ENCODE measurements at regions not wholly inside any gene's neighbourhood (a gene's known extent, or its start where the extent isn't known, plus 50 kb on each side); places are given as distances from the start of the nearest gene placed in this dataset.
"Not testable (repeated sequence)": the region's sequence is repeated elsewhere in the genome, so short reads cannot be mapped to it uniquely, and the experiment has no call there.

DNA sequence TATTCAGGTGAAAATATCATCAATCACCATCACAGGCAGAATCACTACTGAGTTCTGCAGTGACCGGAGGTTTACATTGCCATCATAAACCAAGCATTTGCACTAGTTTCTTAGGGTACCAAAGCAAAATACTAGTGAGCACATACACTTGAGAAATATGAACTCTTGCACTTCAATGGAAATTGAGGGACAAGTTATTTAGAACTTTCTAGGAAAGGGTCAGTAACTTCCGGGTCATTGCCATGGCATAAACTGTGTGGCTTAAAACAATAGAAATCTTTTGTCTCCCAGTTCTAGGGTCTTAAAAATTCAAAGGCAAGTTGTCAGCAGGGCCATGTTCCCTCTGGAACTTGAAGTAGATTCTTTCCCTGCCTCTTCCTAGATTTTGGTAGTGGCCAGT lies 197.5 kb downstream of the ZC3H11B start:
- Histone ChIP-seq H3K4me1 (ENCODE audit: control insufficient read depth in 1 of 2, insufficient read depth in 1 of 2, low read depth in 1 of 2, low read length in 1 of 2) (no peaks in the 10 kb centered on the region), H3K27me3 (no peaks in the 10 kb centered on the region), H3K9me3 (no peaks in the 10 kb centered on the region), H3K36me3 (no peaks in the 10 kb centered on the region), H3K4me3 (ENCODE audit: low read depth in 1 of 2, low read length in 1 of 2) (no peak overlapping the region), H3K27ac (no peak overlapping the region)
- no peak for TF ChIP-seq CTCF (IDR thresholded peaks at IDR 0.05)

DNA sequence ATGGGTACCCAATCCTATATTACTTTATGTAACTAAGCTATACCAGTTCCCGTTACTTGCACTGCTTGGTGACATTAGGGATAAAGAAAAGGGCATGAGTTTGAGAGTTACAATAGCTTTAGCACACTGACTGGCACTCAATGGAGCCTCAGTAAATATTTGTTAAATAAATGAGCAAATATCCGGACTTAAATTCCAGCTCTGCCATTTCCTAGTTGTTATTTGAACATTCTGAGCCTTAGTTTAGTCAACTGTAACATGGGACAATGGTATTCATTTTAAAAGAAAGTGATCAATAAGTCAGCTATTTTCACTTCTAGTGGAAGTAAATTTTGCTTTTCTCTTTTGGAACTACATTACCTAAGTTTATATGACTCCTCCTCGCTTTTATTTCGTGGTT lies 198.7 kb downstream of the ZC3H11B start:
- TF ChIP-seq CTCF (IDR thresholded peaks at IDR 0.05) = no peak
- Histone ChIP-seq H3K36me3 (no peaks in the 10 kb centered on the region), H3K27ac (no peak overlapping the region), H3K4me1 (ENCODE audit: control insufficient read depth in 1 of 2, insufficient read depth in 1 of 2, low read depth in 1 of 2, low read length in 1 of 2) (no peaks in the 10 kb centered on the region), H3K4me3 (ENCODE audit: low read depth in 1 of 2, low read length in 1 of 2) (no peak overlapping the region), H3K9me3 (no peaks in the 10 kb centered on the region), H3K27me3 (no peaks in the 10 kb centered on the region)

DNA sequence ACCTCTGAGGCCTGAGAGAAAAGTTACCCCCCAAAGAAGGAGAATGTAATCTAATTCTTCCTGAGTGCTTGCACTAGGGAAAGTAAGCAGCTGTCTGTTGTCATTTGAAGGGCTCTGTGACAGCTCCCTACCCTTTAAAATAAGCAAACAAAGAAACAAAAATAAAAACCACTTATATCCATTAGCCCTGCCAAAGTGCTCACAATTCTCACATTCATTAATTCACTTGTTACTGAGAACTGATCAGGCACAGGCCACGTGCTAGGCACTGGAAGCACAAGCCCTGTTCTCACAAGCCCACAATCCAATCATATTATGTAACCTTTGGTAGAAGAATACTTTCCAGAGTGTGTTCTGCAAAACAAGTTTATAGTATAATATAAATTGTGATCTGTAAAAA lies 199.4 kb downstream of the ZC3H11B start:
- Histone ChIP-seq H3K36me3 (no peaks in the 10 kb centered on the region), H3K27ac (no peak overlapping the region), H3K4me1 (ENCODE audit: control insufficient read depth in 1 of 2, insufficient read depth in 1 of 2, low read depth in 1 of 2, low read length in 1 of 2) (no peaks in the 10 kb centered on the region), H3K4me3 (ENCODE audit: low read depth in 1 of 2, low read length in 1 of 2) (no peak overlapping the region), H3K9me3 (no peaks in the 10 kb centered on the region), H3K27me3 (no peaks in the 10 kb centered on the region)
- TF ChIP-seq CTCF (IDR thresholded peaks at IDR 0.05) = no peak

- Histone ChIP-seq H3K4me3 (ENCODE audit: low read depth in 1 of 2, low read length in 1 of 2) (no peak overlapping the region), H3K27ac (no peak overlapping the region), H3K4me1 (ENCODE audit: control insufficient read depth in 1 of 2, insufficient read depth in 1 of 2, low read depth in 1 of 2, low read length in 1 of 2) (no peaks in the 10 kb centered on the region), H3K9me3 (no peaks in the 10 kb centered on the region), H3K36me3 (no peaks in the 10 kb centered on the region), H3K27me3 (no peaks in the 10 kb centered on the region)
- TF ChIP-seq CTCF (IDR thresholded peaks at IDR 0.05) = no peak
These were observed 200.1 kb downstream of the ZC3H11B start for GRCh38 chr1:219412772-219413171.

GRCh38 chr1:219410721-219411120 lies 202.2 kb downstream of the ZC3H11B start:
- not testable (repeated sequence) for H3K4me1 ChIP-seq (ENCODE audit: control insufficient read depth in 1 of 2, insufficient read depth in 1 of 2, low read depth in 1 of 2, low read length in 1 of 2); H3K27ac ChIP-seq; H3K27me3 ChIP-seq; H3K36me3 ChIP-seq; H3K4me3 ChIP-seq (ENCODE audit: low read depth in 1 of 2, low read length in 1 of 2); H3K9me3 ChIP-seq

DNA sequence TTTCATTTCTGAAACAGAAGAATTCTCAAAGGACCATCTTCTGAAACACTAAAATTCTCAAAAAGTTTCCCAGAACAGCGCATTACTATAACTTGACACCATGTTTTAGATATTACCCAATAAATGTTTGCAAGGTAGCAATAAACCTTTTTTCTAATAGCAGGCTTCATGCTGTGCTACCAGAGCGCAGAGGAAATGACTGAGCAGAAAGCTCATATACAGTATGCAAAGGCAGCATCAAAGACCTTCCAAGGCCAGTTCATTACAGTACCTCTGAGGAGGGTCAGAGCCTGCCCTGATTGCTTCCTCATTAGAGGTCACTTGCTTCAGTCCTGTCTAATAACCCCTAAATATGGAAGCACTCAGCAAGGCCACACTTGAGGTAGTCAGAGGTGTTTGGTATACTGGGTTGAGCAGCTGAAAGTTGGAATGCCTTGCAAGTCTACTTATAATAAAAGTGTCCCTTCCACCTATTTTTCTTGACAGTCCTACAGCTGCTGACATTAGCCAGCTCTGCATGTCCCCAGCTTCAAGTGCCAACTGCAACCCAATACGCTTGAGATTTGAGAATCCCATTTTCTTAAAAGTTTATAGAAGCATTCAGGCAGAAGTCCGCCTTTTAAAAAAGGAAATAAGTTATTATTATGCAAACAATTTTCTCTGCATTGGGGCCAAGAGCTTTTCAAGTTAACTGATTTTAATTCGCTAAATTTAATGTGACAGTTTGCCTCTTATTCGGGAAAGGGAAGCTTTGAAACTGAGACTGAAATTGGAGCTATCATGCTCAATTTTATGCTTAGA lies 207.2 kb downstream of the ZC3H11B start:
- Histone ChIP-seq H3K27me3 (no peaks in the 10 kb centered on the region), H3K4me1 (ENCODE audit: control insufficient read depth in 1 of 2, insufficient read depth in 1 of 2, low read depth in 1 of 2, low read length in 1 of 2) (no peaks in the 10 kb centered on the region), H3K27ac (no peak overlapping the region), H3K9me3 (no peaks in the 10 kb centered on the region), H3K36me3 (no peaks in the 10 kb centered on the region), H3K4me3 (ENCODE audit: low read depth in 1 of 2, low read length in 1 of 2) (no peak overlapping the region)
- no peak for TF ChIP-seq CTCF (IDR thresholded peaks at IDR 0.05)

Data from neutrophil (primary cell).